ENCODE measurements at regions not wholly inside any gene's neighbourhood (a gene's known extent, or its start where the extent isn't known, plus 50 kb on each side); places are given as distances from the start of the nearest gene placed in this dataset.
A peak's percentile ranks its signal among the peaks of the same experiment; 100 is the strongest.

- Histone ChIP-seq H3K27me3 (ENCODE audit: insufficient read depth, low read length, poor library complexity, severe bottlenecking) (no peaks in the 10 kb centered on the region), H3K4me1 (ENCODE audit: insufficient read depth, low read length) (no peaks in the 10 kb centered on the region), H3K9me3 (ENCODE audit: low read length) (no peaks in the 10 kb centered on the region), H3K27ac (ENCODE audit: low read depth, low read length) (no peak overlapping the region), H3K4me3 (ENCODE audit: low read length) (no peak overlapping the region), H3K36me3 (ENCODE audit: insufficient read depth, low read length) (no peaks in the 10 kb centered on the region)
- H3K36me3 Mint-ChIP-seq: peaks cover 0 to 3% (median 0%) of the 10 kb centered on the region in 3 donors
- peaks cover 0 to 2% (median 0%) of the 10 kb centered on the region in 3 donors for H3K4me1 Mint-ChIP-seq
- CTCF ChIA-PET: no interaction called here
- H3K27ac Mint-ChIP-seq: peak overlapping the region in 1 of 8 donors; percentile 17
- no peak for DNase-seq
- POLR2A ChIA-PET: no interaction called here
- H3K27me3 Mint-ChIP-seq: peaks cover 15 to 26% of the 10 kb centered on the region in 2 donors
- no peaks in the 10 kb centered on the region for H3K9me3 Mint-ChIP-seq
- H3K4me3 Mint-ChIP-seq: no peak overlapping the region
Measured at GRCh38 chr6:71236926-71237434, 51.6 kb upstream of the OGFRL1 start.

DNA sequence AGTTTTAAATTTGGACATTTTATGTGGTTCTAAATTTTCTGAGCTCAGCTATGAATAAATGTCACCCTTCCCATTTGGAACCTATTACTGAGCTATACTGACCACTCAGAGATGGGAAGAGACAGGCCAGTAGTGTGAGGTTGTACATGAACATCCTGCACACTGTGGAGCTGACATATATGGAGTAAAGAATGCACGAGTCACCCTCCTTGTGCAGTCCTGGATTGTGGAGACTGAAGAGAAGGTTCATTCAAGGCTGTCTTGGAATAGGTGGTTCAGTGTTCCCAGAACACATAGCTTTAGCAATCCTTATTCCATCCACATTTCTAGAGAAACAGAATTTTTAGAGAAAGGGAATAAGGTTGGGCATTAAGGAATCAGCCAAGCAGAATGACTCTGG is 50.3 kb upstream of the OGFRL1 start:
- Histone ChIP-seq H3K36me3 (ENCODE audit: insufficient read depth, low read length) (no peaks in the 10 kb centered on the region), H3K4me3 (ENCODE audit: low read length) (no peak overlapping the region), H3K4me1 (ENCODE audit: insufficient read depth, low read length) (no peaks in the 10 kb centered on the region), H3K27ac (ENCODE audit: low read depth, low read length) (no peak overlapping the region), H3K9me3 (ENCODE audit: low read length) (no peaks in the 10 kb centered on the region), H3K27me3 (ENCODE audit: insufficient read depth, low read length, poor library complexity, severe bottlenecking) (no peaks in the 10 kb centered on the region)
- ChIA-PET CTCF (interaction anchor here (1.4 kb wide), 1 partner anchor 9 kb away, joined by 3 read pairs; no protein-coding TSS in a partner anchor), POLR2A (interaction anchor here (0.9 kb wide), 1 partner anchor 50 kb away, joined by 3 read pairs; the partner anchor contains the start of gene OGFRL1)
- peaks cover 0 to 9% (median 2%) of the 10 kb centered on the region in 5 donors for H3K9me3 Mint-ChIP-seq
- DNase-seq: no peak
- peaks cover 15 to 26% of the 10 kb centered on the region in 2 donors for H3K27me3 Mint-ChIP-seq
- H3K4me3 Mint-ChIP-seq: no peak overlapping the region
- peaks cover 0 to 11% (median 0%) of the 10 kb centered on the region in 3 donors for H3K36me3 Mint-ChIP-seq
- no peaks in the 10 kb centered on the region for H3K4me1 Mint-ChIP-seq
- no peak overlapping the region for H3K27ac Mint-ChIP-seq
